Body of pancreas (tissue), 4 donors: ENCODE measurements at regions not wholly inside any gene's neighbourhood (a gene's known extent, or its start where the extent isn't known, plus 50 kb on each side); places are given as distances from the start of the nearest gene placed in this dataset.

Experiments
- CTCF ChIP-seq, 7 experiments: fragments of 450-650 bp in 4 of 7; fragments of 200-600 bp in 3 of 7; sonication (generic) in 3 of 7; IDR thresholded peaks; one replicate each; pipeline ENCODE4 v1.5.1; 2016 to 2019; ENCODE audit warnings: antibody characterized with exemption in 7 of 7
- POLR2A ChIP-seq, 3 donors: fragments of 450-650 bp; IDR thresholded peaks; one replicate each; pipeline ENCODE4 v1.6.1; 2016; ENCODE audit warnings: antibody characterized with exemption in 3 of 3, mild to moderate bottlenecking in 2 of 3

- TF ChIP-seq CTCF (IDR thresholded peaks at IDR 0.05) (no peak), POLR2A (IDR thresholded peaks at IDR 0.05) (no peak)
These were observed 124.1 kb downstream of the FHDC1 start for GRCh38 chr4:153060196-153060595.
